ENCODE measurements at regions not wholly inside any gene's neighbourhood (a gene's known extent, or its start where the extent isn't known, plus 50 kb on each side); places are given as distances from the start of the nearest gene placed in this dataset.

GRCh38 chr7:3119963-3120362, 76.3 kb upstream of the CARD11 start:
- TF ChIP-seq CTCF (conservative IDR thresholded peaks at IDR 0.05 in 1 of 2, IDR thresholded peaks at IDR 0.05 in 1 of 2; ENCODE audit: low read depth in 1 of 2, low read length in 2 of 2) (no peak), EZH2 (IDR thresholded peaks at IDR 0.05; ENCODE audit: low read length, missing control alignments) (no peak)

All from fibroblast of lung (primary cell).